Uterus (tissue), 2 donors: ENCODE measurements at regions not wholly inside any gene's neighbourhood (a gene's known extent, or its start where the extent isn't known, plus 50 kb on each side); places are given as distances from the start of the nearest gene placed in this dataset.

Experiments
- POLR2A ChIP-seq, 2 donors: fragments of 450-650 bp; IDR thresholded peaks; one replicate each; pipeline ENCODE4 v1.6.1; 2016; ENCODE audit warnings: antibody characterized with exemption in 2 of 2, mild to moderate bottlenecking in 1 of 2, moderate library complexity in 1 of 2
- TF ChIP-seq, protein P1 (sequence below), 4 experiments: fragments of 200-600 bp in 2 of 4; fragments of 450-650 bp in 2 of 4; sonication (generic) in 2 of 4; IDR thresholded peaks; one replicate each; pipeline ENCODE4 v1.5.1; 2016 to 2019; ENCODE audit warnings: antibody characterized with exemption in 4 of 4, mild to moderate bottlenecking in 2 of 4, moderate library complexity in 1 of 4

DNA sequence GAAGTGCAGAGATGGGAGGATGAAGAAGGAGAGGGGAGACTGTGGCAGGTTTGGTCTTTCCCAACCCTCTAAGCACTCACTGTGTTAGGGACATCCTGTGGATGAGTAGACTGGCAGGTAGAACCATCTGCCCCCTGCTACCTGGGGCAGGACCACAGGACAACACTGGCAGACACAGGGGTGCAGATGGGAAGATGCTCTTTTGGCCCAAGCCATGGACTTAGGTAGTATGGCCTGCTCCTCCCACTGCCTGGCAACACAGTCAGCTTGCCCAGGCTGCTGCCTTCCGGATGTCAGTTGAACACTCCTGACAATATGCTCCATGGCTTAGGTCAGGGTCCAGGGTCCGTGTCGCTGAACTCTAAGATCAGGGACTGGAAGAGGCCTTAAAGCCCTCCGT, 140.7 kb upstream of the NAV2 start:
- TF ChIP-seq, protein P1, sequence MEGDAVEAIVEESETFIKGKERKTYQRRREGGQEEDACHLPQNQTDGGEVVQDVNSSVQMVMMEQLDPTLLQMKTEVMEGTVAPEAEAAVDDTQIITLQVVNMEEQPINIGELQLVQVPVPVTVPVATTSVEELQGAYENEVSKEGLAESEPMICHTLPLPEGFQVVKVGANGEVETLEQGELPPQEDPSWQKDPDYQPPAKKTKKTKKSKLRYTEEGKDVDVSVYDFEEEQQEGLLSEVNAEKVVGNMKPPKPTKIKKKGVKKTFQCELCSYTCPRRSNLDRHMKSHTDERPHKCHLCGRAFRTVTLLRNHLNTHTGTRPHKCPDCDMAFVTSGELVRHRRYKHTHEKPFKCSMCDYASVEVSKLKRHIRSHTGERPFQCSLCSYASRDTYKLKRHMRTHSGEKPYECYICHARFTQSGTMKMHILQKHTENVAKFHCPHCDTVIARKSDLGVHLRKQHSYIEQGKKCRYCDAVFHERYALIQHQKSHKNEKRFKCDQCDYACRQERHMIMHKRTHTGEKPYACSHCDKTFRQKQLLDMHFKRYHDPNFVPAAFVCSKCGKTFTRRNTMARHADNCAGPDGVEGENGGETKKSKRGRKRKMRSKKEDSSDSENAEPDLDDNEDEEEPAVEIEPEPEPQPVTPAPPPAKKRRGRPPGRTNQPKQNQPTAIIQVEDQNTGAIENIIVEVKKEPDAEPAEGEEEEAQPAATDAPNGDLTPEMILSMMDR (IDR thresholded peaks at IDR 0.05): no peak
- no peak for TF ChIP-seq POLR2A (IDR thresholded peaks at IDR 0.05)
